Suppressor macrophage (primary cell): ENCODE measurements at regions not wholly inside any gene's neighbourhood (a gene's known extent, or its start where the extent isn't known, plus 50 kb on each side); places are given as distances from the start of the nearest gene placed in this dataset.
"Not testable (repeated sequence)": the region's sequence is repeated elsewhere in the genome, so short reads cannot be mapped to it uniquely, and the experiment has no call there.

ENCODE experiments used
- DNase-seq, 4 experiments: peaks; one replicate each; pipeline ENCODE4 v3.0.0-alpha.2; 2020 to 2022

- DNase-seq, result no peak
Measured at GRCh38 chr6:21334651-21335050, 258.9 kb upstream of the SOX4 start.

GRCh38 chr6:21335591-21335990 is 258.0 kb upstream of the SOX4 start:
- no peak for DNase-seq

GRCh38 chr6:21337263-21337662 is 256.3 kb upstream of the SOX4 start:
- DNase-seq, result no peak

- no peak for DNase-seq
Measured at GRCh38 chr6:21340573-21340972, 253.0 kb upstream of the SOX4 start.

GRCh38 chr6:21341910-21342309 is 251.6 kb upstream of the SOX4 start:
- no peak for DNase-seq

- no peak for DNase-seq
Measured at GRCh38 chr6:21342501-21342900, 251.1 kb upstream of the SOX4 start.

GRCh38 chr6:21345704-21346103 is 247.8 kb upstream of the SOX4 start:
- not testable (repeated sequence) for DNase-seq

- DNase-seq, result no peak
Measured at GRCh38 chr6:21348146-21348503, 245.4 kb upstream of the SOX4 start.

- peak in 2 of 4 experiments; percentile 4 to 14 for DNase-seq
Measured at GRCh38 chr6:21348504-21349195, 244.9 kb upstream of the SOX4 start.

GRCh38 chr6:21349834-21350233 is 243.7 kb upstream of the SOX4 start:
- no peak for DNase-seq

- no peak for DNase-seq
Measured at GRCh38 chr6:21350926-21351325, 242.6 kb upstream of the SOX4 start.

GRCh38 chr6:21352131-21352530 is 241.4 kb upstream of the SOX4 start:
- DNase-seq, result no peak

GRCh38 chr6:21354805-21355238 is 238.7 kb upstream of the SOX4 start:
- DNase-seq, result no peak

- no peak for DNase-seq
Measured at GRCh38 chr6:21355638-21356037, 237.9 kb upstream of the SOX4 start.

GRCh38 chr6:21357262-21357661 is 236.3 kb upstream of the SOX4 start:
- DNase-seq, result no peak

GRCh38 chr6:21359926-21360325 is 233.6 kb upstream of the SOX4 start:
- DNase-seq, result no peak

GRCh38 chr6:21360336-21360735 is 233.2 kb upstream of the SOX4 start:
- DNase-seq, result no peak

- DNase-seq, result no peak
Measured at GRCh38 chr6:21367148-21367547, 226.4 kb upstream of the SOX4 start.

GRCh38 chr6:21367649-21368154 is 225.8 kb upstream of the SOX4 start:
- DNase-seq, result no peak

GRCh38 chr6:21371061-21371460 is 222.5 kb upstream of the SOX4 start:
- no peak for DNase-seq

GRCh38 chr6:21371676-21372171 is 221.8 kb upstream of the SOX4 start:
- no peak for DNase-seq

- DNase-seq, result no peak
Measured at GRCh38 chr6:21375151-21376116, 218.1 kb upstream of the SOX4 start.

GRCh38 chr6:21377356-21377755 is 216.2 kb upstream of the SOX4 start:
- no peak for DNase-seq
